ENCODE measurements at regions not wholly inside any gene's neighbourhood (a gene's known extent, or its start where the extent isn't known, plus 50 kb on each side); places are given as distances from the start of the nearest gene placed in this dataset.

GRCh38 chr2:150599889-150600288, 112.4 kb upstream of the RND3 start:
- Histone ChIP-seq H3K27me3 (ENCODE audit: control insufficient read depth in 4 of 4, insufficient read depth in 4 of 4, low read length in 3 of 4) (no peaks in the 10 kb centered on the region), H3K4me1 (ENCODE audit: control insufficient read depth in 4 of 4, insufficient read depth in 4 of 4, low read length in 3 of 4) (peaks cover 2 to 16% (median 5%) of the 10 kb centered on the region in 4 donors), H3K4me3 (ENCODE audit: low read depth in 1 of 3, low read length in 3 of 3) (no peak overlapping the region), H3K9me3 (ENCODE audit: control insufficient read depth in 4 of 4, low read length in 3 of 4) (no peaks in the 10 kb centered on the region), H3K36me3 (ENCODE audit: control insufficient read depth in 4 of 4, insufficient read depth in 3 of 4, low read depth in 1 of 4, low read length in 3 of 4) (no peaks in the 10 kb centered on the region), H3K27ac (ENCODE audit: low read depth in 1 of 2, low read length in 2 of 2) (no peak overlapping the region), H3K9ac (ENCODE audit: low read depth in 1 of 2, low read length in 2 of 2) (no peak overlapping the region)
- no peak for DNase-seq (ENCODE audit: low spot score)
- TF ChIP-seq RAD21 (IDR thresholded peaks at IDR 0.05) (peak in 1 of 2 donors; percentile 11), RXRA (IDR thresholded peaks at IDR 0.05) (no peak), ZBTB33 (IDR thresholded peaks at IDR 0.05) (no peak), FOXA1 (IDR thresholded peaks at IDR 0.05) (no peak)

- Histone ChIP-seq H3K4me1 (ENCODE audit: control insufficient read depth in 4 of 4, insufficient read depth in 4 of 4, low read length in 3 of 4) (peaks cover 2 to 16% (median 5%) of the 10 kb centered on the region in 4 donors), H3K27me3 (ENCODE audit: control insufficient read depth in 4 of 4, insufficient read depth in 4 of 4, low read length in 3 of 4) (no peaks in the 10 kb centered on the region), H3K9me3 (ENCODE audit: control insufficient read depth in 4 of 4, low read length in 3 of 4) (no peaks in the 10 kb centered on the region), H3K9ac (ENCODE audit: low read depth in 1 of 2, low read length in 2 of 2) (no peak overlapping the region), H3K36me3 (ENCODE audit: control insufficient read depth in 4 of 4, insufficient read depth in 3 of 4, low read depth in 1 of 4, low read length in 3 of 4) (no peaks in the 10 kb centered on the region), H3K27ac (ENCODE audit: low read depth in 1 of 2, low read length in 2 of 2) (peak overlapping the region; percentile 2 to 5), H3K4me3 (ENCODE audit: low read depth in 1 of 3, low read length in 3 of 3) (no peak overlapping the region)
- WGBS = 13% methylated on average over 2 of the region's 2 CpGs
- no peak for DNase-seq (ENCODE audit: low spot score)
- no peak for TF ChIP-seq NR2F2 (IDR thresholded peaks at IDR 0.05)
- TF ChIP-seq EGR1 (IDR thresholded peaks at IDR 0.05; ENCODE audit: low read depth in 2 of 2) = no peak
- TF ChIP-seq RAD21 (IDR thresholded peaks at IDR 0.05) = peak; percentile 54 to 67
- peak; percentile 54 for TF ChIP-seq ZBTB33 (IDR thresholded peaks at IDR 0.05)
- peak in 1 of 2 donors; percentile 78 for TF ChIP-seq JUND (IDR thresholded peaks at IDR 0.05)
- TF ChIP-seq YY1 (IDR thresholded peaks at IDR 0.05) = peak; percentile 92
- TF ChIP-seq FOXA2 (IDR thresholded peaks at IDR 0.05) = peak; percentile 90
- no peak for TF ChIP-seq ATF3 (IDR thresholded peaks at IDR 0.05)
- peak; percentile 48 for TF ChIP-seq REST (IDR thresholded peaks at IDR 0.05)
- TF ChIP-seq TAF1 (conservative IDR thresholded peaks at IDR 0.05) = no peak
- peak; percentile 84 for TF ChIP-seq MAX (IDR thresholded peaks at IDR 0.05)
- peak in 1 of 2 donors; percentile 33 for TF ChIP-seq GABPA (IDR thresholded peaks at IDR 0.05 in 1 of 2, conservative IDR thresholded peaks at IDR 0.05 in 1 of 2)
- peak; percentile 92 for TF ChIP-seq FOXA1 (IDR thresholded peaks at IDR 0.05)
- peak; percentile 69 for TF ChIP-seq HNF4G (IDR thresholded peaks at IDR 0.05)
- TF ChIP-seq RXRA (IDR thresholded peaks at IDR 0.05) = peak; percentile 74 to 83
- TF ChIP-seq, protein P1, sequence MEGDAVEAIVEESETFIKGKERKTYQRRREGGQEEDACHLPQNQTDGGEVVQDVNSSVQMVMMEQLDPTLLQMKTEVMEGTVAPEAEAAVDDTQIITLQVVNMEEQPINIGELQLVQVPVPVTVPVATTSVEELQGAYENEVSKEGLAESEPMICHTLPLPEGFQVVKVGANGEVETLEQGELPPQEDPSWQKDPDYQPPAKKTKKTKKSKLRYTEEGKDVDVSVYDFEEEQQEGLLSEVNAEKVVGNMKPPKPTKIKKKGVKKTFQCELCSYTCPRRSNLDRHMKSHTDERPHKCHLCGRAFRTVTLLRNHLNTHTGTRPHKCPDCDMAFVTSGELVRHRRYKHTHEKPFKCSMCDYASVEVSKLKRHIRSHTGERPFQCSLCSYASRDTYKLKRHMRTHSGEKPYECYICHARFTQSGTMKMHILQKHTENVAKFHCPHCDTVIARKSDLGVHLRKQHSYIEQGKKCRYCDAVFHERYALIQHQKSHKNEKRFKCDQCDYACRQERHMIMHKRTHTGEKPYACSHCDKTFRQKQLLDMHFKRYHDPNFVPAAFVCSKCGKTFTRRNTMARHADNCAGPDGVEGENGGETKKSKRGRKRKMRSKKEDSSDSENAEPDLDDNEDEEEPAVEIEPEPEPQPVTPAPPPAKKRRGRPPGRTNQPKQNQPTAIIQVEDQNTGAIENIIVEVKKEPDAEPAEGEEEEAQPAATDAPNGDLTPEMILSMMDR (IDR thresholded peaks at IDR 0.05; ENCODE audit: low read depth, low read length, missing input control) = no peak
- TF ChIP-seq SP1 (IDR thresholded peaks at IDR 0.05) = peak; percentile 82
- peak; percentile 85 to 87 for TF ChIP-seq HNF4A (conservative IDR thresholded peaks at IDR 0.05)
Measured at GRCh38 chr2:150598383-150598782, 110.9 kb upstream of the RND3 start.

Measured in liver (tissue), 8 donors.